Forelimb muscle (tissue), 1 donor: ENCODE measurements at regions not wholly inside any gene's neighbourhood (a gene's known extent, or its start where the extent isn't known, plus 50 kb on each side); places are given as distances from the start of the nearest gene placed in this dataset.
"Not testable (repeated sequence)": the region's sequence is repeated elsewhere in the genome, so short reads cannot be mapped to it uniquely, and the experiment has no call there.

ENCODE experiments used
- DNase-seq: peaks from one replicate; pipeline ENCODE4 v3.0.0-alpha.2; 2013; ENCODE audit warnings: low read depth

DNA sequence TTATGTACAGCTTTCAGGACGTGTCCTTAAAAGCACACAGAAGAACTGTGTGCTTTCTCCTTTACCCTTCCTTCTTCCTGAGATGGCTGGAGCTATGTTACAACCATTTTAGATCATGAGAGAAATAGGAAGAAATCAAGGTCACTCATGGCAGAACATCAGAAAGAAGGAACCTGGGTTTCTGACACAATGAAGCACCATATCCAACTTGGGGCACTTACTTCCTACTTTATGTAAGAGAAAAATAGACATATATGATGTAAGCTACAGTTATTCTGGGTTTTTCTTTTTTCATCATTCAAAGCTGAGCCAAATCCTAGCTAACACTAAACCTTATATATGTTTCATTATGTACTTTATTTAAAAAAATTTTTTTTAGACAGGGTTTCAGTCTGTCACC lies 79.5 kb downstream of the FAM161A start:
- DNase-seq: no peak

- DNase-seq: no peak
These were observed 81.7 kb downstream of the FAM161A start for GRCh38 chr2:61771904-61772845.

DNA sequence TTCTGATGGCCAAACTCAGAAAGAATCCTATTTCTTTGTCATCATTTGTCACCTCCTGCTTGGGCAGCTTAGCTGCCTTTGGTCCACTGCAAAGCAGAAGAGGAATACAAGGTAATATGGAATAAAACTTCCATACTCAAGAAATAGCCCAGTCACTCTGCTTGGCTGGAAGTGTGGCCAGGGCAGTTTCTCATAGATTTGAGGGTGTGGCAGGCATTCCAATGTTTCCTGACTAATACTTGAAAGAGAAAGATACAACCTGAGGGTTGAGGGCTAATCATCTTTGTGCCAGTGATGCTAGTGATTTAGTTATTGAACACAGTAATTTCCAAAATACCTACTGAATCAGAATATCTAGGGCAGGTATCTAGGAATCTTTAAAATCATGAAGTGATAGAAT lies 83.1 kb downstream of the FAM161A start:
- no peak for DNase-seq

DNA sequence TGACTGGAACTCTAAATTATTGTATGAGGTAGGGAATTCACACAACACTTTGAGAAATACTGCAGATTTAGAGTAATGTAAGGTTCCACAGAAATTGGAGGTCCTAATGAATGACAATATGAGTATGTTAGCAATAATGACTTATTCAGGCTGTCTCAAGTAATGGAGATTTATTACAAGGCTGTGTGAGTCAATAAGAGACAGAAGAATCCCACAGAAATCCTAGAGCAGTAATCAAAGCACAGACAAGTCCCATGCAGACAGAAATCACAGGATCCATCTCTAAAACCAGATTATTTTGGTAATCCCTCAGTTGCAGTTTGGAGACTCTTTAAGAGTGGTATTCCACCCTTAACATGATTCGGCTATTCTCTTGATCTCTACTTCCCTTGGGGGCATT lies 83.6 kb downstream of the FAM161A start:
- DNase-seq: no peak

DNA sequence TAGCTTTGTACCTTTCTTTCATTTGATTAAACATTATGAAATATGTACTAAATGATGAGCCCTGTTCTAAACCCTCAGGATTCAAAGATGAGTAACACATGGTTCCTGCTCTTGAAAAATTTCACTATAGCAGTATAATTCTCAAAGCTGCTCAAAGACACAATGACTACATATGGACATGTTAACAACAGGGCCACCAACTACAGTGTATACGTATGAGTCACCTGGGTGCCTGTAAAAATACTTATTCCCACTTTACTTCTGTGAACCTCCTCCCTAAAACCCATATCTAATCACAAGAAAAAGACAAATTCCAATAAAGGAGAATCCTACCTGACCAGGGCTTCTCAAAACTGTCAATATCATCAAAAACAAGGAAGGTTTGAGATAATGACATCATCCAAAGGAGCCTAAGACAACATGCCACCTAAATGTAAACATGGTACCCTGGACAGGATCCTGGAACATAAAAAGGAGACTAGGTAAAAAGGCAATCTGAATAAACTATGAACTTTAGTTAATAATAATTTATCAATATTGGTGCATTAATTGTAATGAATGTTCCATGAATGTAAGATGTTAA lies 84.7 kb downstream of the FAM161A start:
- DNase-seq: no peak

- DNase-seq: peak; percentile 92
These were observed 89.6 kb downstream of the FAM161A start for GRCh38 chr2:61764035-61764800.

DNA sequence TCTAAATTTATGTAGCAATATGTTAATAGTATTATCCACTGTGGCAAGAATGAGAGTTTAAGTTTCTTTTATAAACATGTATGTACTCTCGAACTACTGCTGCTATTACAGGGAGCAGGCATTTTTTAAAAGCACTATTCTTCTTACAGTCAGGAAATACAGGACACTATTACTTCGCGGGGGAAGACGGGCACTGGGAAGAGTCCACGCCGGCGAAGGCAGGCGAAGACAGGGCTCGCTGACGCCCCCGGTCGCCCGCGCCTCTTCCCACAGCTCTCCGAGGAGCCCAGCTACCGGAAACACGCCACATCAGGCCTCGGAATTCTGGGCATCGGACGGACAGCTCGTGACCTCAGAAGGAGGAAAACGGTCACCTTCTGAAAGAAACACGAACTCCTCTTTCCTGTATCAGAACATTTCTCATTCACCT lies 90.2 kb downstream of the FAM161A start:
- DNase-seq: peak; percentile 62

- no peak for DNase-seq
These were observed 91.6 kb downstream of the FAM161A start for GRCh38 chr2:61762292-61762691.

GRCh38 chr2:61759718-61760117 lies 94.1 kb downstream of the FAM161A start:
- DNase-seq: no peak

- DNase-seq: no peak
These were observed 94.9 kb downstream of the FAM161A start for GRCh38 chr2:61759005-61759404.

DNA sequence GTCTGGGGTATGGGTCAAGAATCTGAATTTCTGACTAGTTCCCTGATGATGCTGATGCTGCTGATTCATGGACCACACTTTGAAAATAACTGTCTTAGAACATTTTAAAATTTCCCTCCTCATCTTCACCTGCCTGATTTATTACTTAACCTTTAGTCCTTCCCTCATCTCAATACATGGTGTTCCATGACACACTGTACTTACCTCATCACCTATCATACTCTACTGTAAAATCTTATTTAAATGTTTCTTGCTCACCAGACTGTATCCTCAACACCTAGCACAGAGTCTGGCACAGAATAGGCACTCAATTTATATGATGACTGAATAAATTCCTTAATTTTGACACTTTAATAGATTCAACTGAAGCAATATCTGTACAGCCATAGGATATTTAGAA lies 95.7 kb downstream of the FAM161A start:
- no peak for DNase-seq

- DNase-seq: no peak
These were observed 100.3 kb downstream of the FAM161A start for GRCh38 chr2:61753512-61753911.

GRCh38 chr2:61750624-61751023 lies 103.2 kb downstream of the FAM161A start:
- no peak for DNase-seq

- no peak for DNase-seq
These were observed 110.9 kb downstream of the FAM161A start for GRCh38 chr2:61742955-61743354.

DNA sequence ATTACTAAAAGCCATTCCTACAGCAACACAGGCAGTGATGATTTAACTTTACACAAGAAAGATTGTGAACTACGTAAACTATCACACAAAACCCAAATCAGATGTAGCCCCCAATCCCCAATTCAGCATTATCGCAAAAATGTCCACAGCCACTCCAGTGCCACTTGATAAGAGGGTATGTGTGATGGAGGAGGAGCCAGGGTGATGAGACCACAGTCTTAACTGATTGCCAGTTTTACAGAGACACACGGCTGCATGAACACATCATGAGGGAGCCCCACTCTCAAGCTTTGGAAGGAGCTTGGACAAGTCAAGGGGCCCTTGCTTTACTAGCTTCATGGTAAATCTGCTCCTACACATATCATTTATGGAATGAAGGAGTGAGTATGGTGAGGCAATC lies 116.0 kb downstream of the FAM161A start:
- no peak for DNase-seq

GRCh38 chr2:61736953-61737352 lies 116.9 kb downstream of the FAM161A start:
- no peak for DNase-seq

DNA sequence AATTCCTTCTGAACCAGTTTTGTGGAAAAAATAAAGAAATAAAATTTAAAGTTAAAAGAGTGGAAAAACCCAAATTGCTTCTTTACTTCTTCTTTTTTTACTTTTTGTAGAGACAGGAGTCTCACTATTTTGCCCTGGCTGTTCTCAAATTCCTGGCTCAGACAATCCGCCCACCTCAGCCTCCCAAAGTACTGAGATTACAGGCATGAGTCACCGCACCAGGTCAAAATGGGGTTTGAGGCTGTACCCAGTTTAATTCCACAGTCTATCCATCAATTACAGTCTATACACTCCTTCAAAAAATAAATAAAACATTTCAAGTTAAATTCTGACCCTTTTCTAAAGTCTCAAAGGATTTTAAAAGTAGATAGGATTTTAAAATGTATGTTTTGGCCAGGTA lies 120.3 kb downstream of the FAM161A start:
- DNase-seq: no peak

- no peak for DNase-seq
These were observed 121.1 kb downstream of the FAM161A start for GRCh38 chr2:61732787-61733186.

- DNase-seq: no peak
These were observed 126.1 kb downstream of the FAM161A start for GRCh38 chr2:61727746-61728145.

DNA sequence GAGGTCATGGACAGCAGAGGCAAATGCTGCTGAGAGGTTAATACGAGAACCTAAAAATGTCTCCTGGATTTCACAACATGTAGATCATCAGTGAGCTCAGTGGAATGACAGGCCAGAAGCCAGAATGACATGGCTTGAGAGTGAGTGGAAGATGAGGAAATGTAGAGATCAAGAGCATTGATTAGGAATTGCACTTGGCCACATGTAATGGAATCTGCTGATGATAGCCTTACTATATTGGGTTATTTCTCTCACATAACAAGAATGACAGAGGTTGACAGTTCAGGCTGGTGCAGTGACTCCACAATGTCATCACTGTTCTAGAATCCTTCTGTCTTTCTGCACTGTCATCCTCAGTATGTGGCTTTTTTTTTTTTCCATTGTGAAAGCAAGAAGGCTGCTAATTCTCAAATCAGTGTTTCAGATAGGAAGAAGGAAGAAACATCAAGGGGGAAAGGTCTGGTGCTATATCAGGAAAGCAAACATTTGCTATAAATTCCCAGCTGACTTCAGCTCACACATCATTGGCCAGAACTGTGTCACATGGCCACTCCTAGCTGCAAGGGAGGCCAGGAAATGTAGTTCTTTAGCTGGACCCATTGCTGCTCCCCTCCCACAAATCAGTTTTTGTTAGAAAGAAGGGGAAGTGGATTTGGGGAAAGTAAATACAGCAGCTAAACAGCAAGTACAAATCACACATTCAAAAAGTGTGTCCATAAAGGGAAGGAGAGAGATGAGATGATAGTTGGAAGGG lies 127.2 kb downstream of the FAM161A start:
- DNase-seq: no peak

GRCh38 chr2:61723364-61723763 lies 130.5 kb downstream of the FAM161A start:
- DNase-seq: not testable (repeated sequence)

- no peak for DNase-seq
These were observed 131.1 kb downstream of the FAM161A start for GRCh38 chr2:61722800-61723199.
